ENCODE measurements at regions not wholly inside any gene's neighbourhood (a gene's known extent, or its start where the extent isn't known, plus 50 kb on each side); places are given as distances from the start of the nearest gene placed in this dataset.

GRCh38 chr10:36989233-36989632 lies 136.2 kb upstream of the ANKRD30A start:
- H3K9me3 ChIP-seq, result no peaks in the 10 kb centered on the region
- FAIRE-seq (no peak), ATAC-seq (no peak), DNase-seq (peak in 2 of 6 donors; percentile 22 to 54)
- H3K27ac ChIP-seq, result no peak overlapping the region
- H3K36me3 ChIP-seq, result no peaks in the 10 kb centered on the region
- no peaks in the 10 kb centered on the region for H3K4me1 ChIP-seq
- intact Hi-C loops (cut with DNase I), result no loop called here
- WGBS, 2 donors, result 80 to 88% methylated on average over 12 of the region's 12 CpGs
- H3K27me3 ChIP-seq, result no peaks in the 10 kb centered on the region
- no peak overlapping the region for H3K4me3 ChIP-seq
- no peak for TF ChIP-seq CTCF (IDR thresholded peaks at IDR 0.05)

GRCh38 chr10:36946598-36946997 lies 178.8 kb upstream of the ANKRD30A start:
- ATAC-seq (no peak), DNase-seq (no peak), FAIRE-seq (no peak)
- Histone ChIP-seq H3K4me3 (no peak overlapping the region), H3K36me3 (no peaks in the 10 kb centered on the region), H3K4me1 (no peaks in the 10 kb centered on the region), H3K27me3 (no peaks in the 10 kb centered on the region), H3K9me3 (no peaks in the 10 kb centered on the region), H3K27ac (no peak overlapping the region)
- intact Hi-C loops (cut with DNase I), result no loop called here
- 39 to 61% methylated on average over 2 of the region's 2 CpGs for WGBS, 2 donors
- no peak for TF ChIP-seq CTCF (IDR thresholded peaks at IDR 0.05)

GRCh38 chr10:36943544-36943943 lies 181.9 kb upstream of the ANKRD30A start:
- no peaks in the 10 kb centered on the region for H3K9me3 ChIP-seq
- no peaks in the 10 kb centered on the region for H3K36me3 ChIP-seq
- ATAC-seq (no peak), DNase-seq (no peak), FAIRE-seq (no peak)
- no peak overlapping the region for H3K27ac ChIP-seq
- H3K4me3 ChIP-seq, result no peak overlapping the region
- intact Hi-C loops (cut with DNase I), result no loop called here
- 52 to 55% methylated on average over 12 of the region's 12 CpGs for WGBS, 2 donors
- H3K4me1 ChIP-seq, result no peaks in the 10 kb centered on the region
- TF ChIP-seq CTCF (IDR thresholded peaks at IDR 0.05), result no peak
- no peaks in the 10 kb centered on the region for H3K27me3 ChIP-seq

GRCh38 chr10:36942616-36943015 lies 182.8 kb upstream of the ANKRD30A start:
- no peaks in the 10 kb centered on the region for H3K9me3 ChIP-seq
- no peak overlapping the region for H3K27ac ChIP-seq
- FAIRE-seq (no peak), DNase-seq (no peak), ATAC-seq (no peak)
- H3K27me3 ChIP-seq, result no peaks in the 10 kb centered on the region
- H3K4me3 ChIP-seq, result no peak overlapping the region
- WGBS, 2 donors, result 68 to 79% methylated on average over 8 of the region's 8 CpGs
- no peak for TF ChIP-seq CTCF (IDR thresholded peaks at IDR 0.05)
- no peaks in the 10 kb centered on the region for H3K36me3 ChIP-seq
- H3K4me1 ChIP-seq, result no peaks in the 10 kb centered on the region
- intact Hi-C loops (cut with DNase I), result no loop called here

- H3K27ac ChIP-seq, result no peak overlapping the region
- ATAC-seq (no peak), FAIRE-seq (no peak), DNase-seq (no peak)
- 86 to 87% methylated on average over 2 of the region's 2 CpGs for WGBS, 2 donors
- no peaks in the 10 kb centered on the region for H3K4me1 ChIP-seq
- intact Hi-C loops (cut with DNase I), result no loop called here
- no peaks in the 10 kb centered on the region for H3K9me3 ChIP-seq
- H3K27me3 ChIP-seq, result no peaks in the 10 kb centered on the region
- no peak for TF ChIP-seq CTCF (IDR thresholded peaks at IDR 0.05)
- H3K36me3 ChIP-seq, result no peaks in the 10 kb centered on the region
- no peak overlapping the region for H3K4me3 ChIP-seq
Measured at GRCh38 chr10:36903040-36903439, 222.4 kb upstream of the ANKRD30A start.
